Uterus (tissue), 2 donors: ENCODE measurements at regions not wholly inside any gene's neighbourhood (a gene's known extent, or its start where the extent isn't known, plus 50 kb on each side); places are given as distances from the start of the nearest gene placed in this dataset.

ENCODE experiments used
- CTCF ChIP-seq, 4 experiments: fragments of 200-600 bp in 2 of 4; fragments of 450-650 bp in 2 of 4; sonication (generic) in 2 of 4; IDR thresholded peaks; one replicate each; pipeline ENCODE4 v1.5.1; 2016 to 2019; ENCODE audit warnings: antibody characterized with exemption in 4 of 4, mild to moderate bottlenecking in 2 of 4, moderate library complexity in 1 of 4
- POLR2A ChIP-seq, 2 donors: fragments of 450-650 bp; IDR thresholded peaks; one replicate each; pipeline ENCODE4 v1.6.1; 2016; ENCODE audit warnings: antibody characterized with exemption in 2 of 2, mild to moderate bottlenecking in 1 of 2, moderate library complexity in 1 of 2

DNA sequence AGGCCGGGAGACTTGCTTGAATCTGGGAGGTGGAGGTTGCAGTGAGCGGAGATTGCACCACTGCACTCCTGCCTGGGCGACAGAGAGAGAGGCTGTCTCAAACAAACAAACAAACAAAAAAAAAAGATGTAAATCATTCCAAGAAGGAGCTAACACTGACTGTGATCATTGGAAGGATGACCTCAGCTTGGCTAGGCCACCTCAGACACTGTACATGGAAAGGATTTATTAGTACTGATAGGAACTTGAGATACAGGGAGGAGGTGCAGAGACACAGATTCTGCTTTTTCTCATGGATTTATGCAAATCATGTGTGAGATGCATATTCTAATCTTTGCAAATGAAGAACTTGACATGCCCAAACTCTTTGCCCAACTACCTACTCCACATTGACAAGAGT is 293.6 kb downstream of the HIVEP2 start:
- no peak for TF ChIP-seq CTCF (IDR thresholded peaks at IDR 0.05)
- TF ChIP-seq POLR2A (IDR thresholded peaks at IDR 0.05) = no peak
